OCI-LY7 (cell line): ENCODE measurements at regions not wholly inside any gene's neighbourhood (a gene's known extent, or its start where the extent isn't known, plus 50 kb on each side); places are given as distances from the start of the nearest gene placed in this dataset.

Experiments used
- BruUV-seq: library from RNA; stranded (reverse); fragments of 400-500 nt; replicated peaks from 2 replicates; lab custom pipeline; 2021; lab: Mats Ljungman, UMichigan
- CTCF ChIA-PET: fragments of 300-600 bp; sonication (Branson Sonifier 250); formaldehyde crosslinking; loops from one replicate; lab custom pipeline; 2022; ENCODE audit warnings: antibody characterized with exemption; ENCODE audit not compliant: unreplicated experiment; lab: Charles Lee
- POLR2A ChIA-PET: fragments of 300-600 bp; sonication (Branson Sonifier 250); formaldehyde crosslinking; loops from one replicate; lab custom pipeline; 2022; ENCODE audit warnings: antibody characterized with exemption; lab: Charles Lee
- DNase-seq: peaks from one replicate; pipeline ENCODE4 v3.0.0-alpha.2; 2015; ENCODE audit warnings: low spot score
- H2AFZ ChIP-seq: fragments of 200-600 bp; sonication (generic), shearing (Covaris generic); 2 replicates; pipeline ENCODE4 v1.6.1; 2014; ENCODE audit warnings: mild to moderate bottlenecking, antibody characterized with exemption, low read length, moderate library complexity
- H3K27ac ChIP-seq: fragments of 200-600 bp; sonication (generic); 2 replicates; pipeline ENCODE4 v1.5.1; 2014; ENCODE audit warnings: mixed run types, low read depth, mild to moderate bottlenecking, moderate library complexity, low read length, inconsistent platforms; ENCODE audit not compliant: poor library complexity, severe bottlenecking
- H3K36me3 ChIP-seq: fragments of 200-600 bp; sonication (generic); 2 replicates; pipeline ENCODE4 v1.6.1; 2014; ENCODE audit warnings: mild to moderate bottlenecking, antibody characterized with exemption, low read length, moderate library complexity, mixed read lengths; ENCODE audit not compliant: insufficient read depth
- H3K4me1 ChIP-seq: fragments of 200-600 bp; sonication (generic); 2 replicates; pipeline ENCODE4 v1.5.1; 2014; ENCODE audit warnings: mild to moderate bottlenecking, low read length; ENCODE audit not compliant: insufficient read depth, poor library complexity, severe bottlenecking
- H3K4me2 ChIP-seq: fragments of 200-600 bp; sonication (generic); 2 replicates; pipeline ENCODE4 v1.6.1; 2014; ENCODE audit warnings: mild to moderate bottlenecking, low read length
- H3K4me3 ChIP-seq: fragments of 200-600 bp; sonication (generic); 2 replicates; pipeline ENCODE4 v1.5.1; 2014; ENCODE audit warnings: mild to moderate bottlenecking, low read depth, low read length; ENCODE audit not compliant: poor library complexity, severe bottlenecking
- H3K79me2 ChIP-seq: fragments of 200-600 bp; sonication (generic); 2 replicates; pipeline ENCODE4 v1.6.1; 2016; ENCODE audit warnings: low read depth, mild to moderate bottlenecking, low read length, moderate library complexity, mixed read lengths; ENCODE audit not compliant: insufficient read depth
- H3K9me2 ChIP-seq: fragments of 200-600 bp; sonication (generic); 2 replicates; pipeline ENCODE4 v1.6.1; 2016; ENCODE audit warnings: mild to moderate bottlenecking, low read length, mixed read lengths; ENCODE audit not compliant: insufficient read depth
- H3K9me3 ChIP-seq: fragments of 200-600 bp; sonication (generic); 2 replicates; pipeline ENCODE4 v1.6.1; 2014; ENCODE audit warnings: mild to moderate bottlenecking, mixed run types, low read length, mixed read lengths
- H4K20me1 ChIP-seq: fragments of 200-600 bp; sonication (generic); 2 replicates; pipeline ENCODE4 v1.6.1; 2014; ENCODE audit warnings: mild to moderate bottlenecking, antibody characterized with exemption, low read length, moderate library complexity, mixed read lengths; ENCODE audit not compliant: insufficient read depth
- CTCF ChIP-seq: fragments of 200-600 bp; sonication (generic); conservative IDR thresholded peaks from 2 replicates; pipeline ENCODE4 v1.5.1; 2014; ENCODE audit warnings: mild to moderate bottlenecking, antibody characterized with exemption, low read length, moderate library complexity, mixed read lengths
- EZH2phosphoT487 ChIP-seq: fragments of 200-600 bp; sonication (generic); IDR thresholded peaks from 2 replicates; pipeline ENCODE4 v1.6.1; 2018; ENCODE audit warnings: low read depth, borderline replicate concordance, mild to moderate bottlenecking, mixed run types, antibody characterized with exemption, low read length, moderate library complexity, mixed read lengths
- intact Hi-C: fragments of 100-400 bp; cut with micrococcal nuclease; formaldehyde crosslinking; loops from one replicate; pipeline ENCODE4 v1.10.0; 2022; ENCODE audit not compliant: unreplicated experiment

- H3K4me3 ChIP-seq, result no peak overlapping the region
- intact Hi-C loops, result no loop called here
- H2AFZ ChIP-seq, result no peak overlapping the region
- no peak for TF ChIP-seq EZH2phosphoT487
- TF ChIP-seq CTCF, result no peak
- POLR2A ChIA-PET, result interaction anchor here (0.7 kb wide), 1 partner anchor 20 kb away, joined by 3 read pairs; no protein-coding TSS in a partner anchor
- H3K9me2 ChIP-seq, result no peaks in the 10 kb centered on the region
- no peak overlapping the region for H3K27ac ChIP-seq
- no peaks in the 10 kb centered on the region for H3K36me3 ChIP-seq
- no peaks in the 10 kb centered on the region for H3K79me2 ChIP-seq
- no peak for DNase-seq
- no peaks in the 10 kb centered on the region for H4K20me1 ChIP-seq
- H3K9me3 ChIP-seq, result no peaks in the 10 kb centered on the region
- H3K4me1 ChIP-seq, result no peaks in the 10 kb centered on the region
- BruUV-seq, result no TSS peak
- CTCF ChIA-PET, result no interaction called here
- no peak overlapping the region for H3K4me2 ChIP-seq
These were observed 510.1 kb upstream of the CXADR start for GRCh38 chr21:17002594-17003257.

GRCh38 chr21:17003258-17003615 is 509.6 kb upstream of the CXADR start:
- no TSS peak for BruUV-seq
- Histone ChIP-seq H2AFZ (no peak overlapping the region), H3K4me3 (no peak overlapping the region), H3K36me3 (no peaks in the 10 kb centered on the region), H3K4me2 (no peak overlapping the region), H3K27ac (no peak overlapping the region), H3K9me3 (no peaks in the 10 kb centered on the region), H3K9me2 (no peaks in the 10 kb centered on the region), H4K20me1 (no peaks in the 10 kb centered on the region), H3K79me2 (no peaks in the 10 kb centered on the region), H3K4me1 (no peaks in the 10 kb centered on the region)
- TF ChIP-seq EZH2phosphoT487, result no peak
- no peak for TF ChIP-seq CTCF
- no peak for DNase-seq
- POLR2A ChIA-PET, result no interaction called here
- intact Hi-C loops, result no loop called here
- CTCF ChIA-PET, result no interaction called here

DNA sequence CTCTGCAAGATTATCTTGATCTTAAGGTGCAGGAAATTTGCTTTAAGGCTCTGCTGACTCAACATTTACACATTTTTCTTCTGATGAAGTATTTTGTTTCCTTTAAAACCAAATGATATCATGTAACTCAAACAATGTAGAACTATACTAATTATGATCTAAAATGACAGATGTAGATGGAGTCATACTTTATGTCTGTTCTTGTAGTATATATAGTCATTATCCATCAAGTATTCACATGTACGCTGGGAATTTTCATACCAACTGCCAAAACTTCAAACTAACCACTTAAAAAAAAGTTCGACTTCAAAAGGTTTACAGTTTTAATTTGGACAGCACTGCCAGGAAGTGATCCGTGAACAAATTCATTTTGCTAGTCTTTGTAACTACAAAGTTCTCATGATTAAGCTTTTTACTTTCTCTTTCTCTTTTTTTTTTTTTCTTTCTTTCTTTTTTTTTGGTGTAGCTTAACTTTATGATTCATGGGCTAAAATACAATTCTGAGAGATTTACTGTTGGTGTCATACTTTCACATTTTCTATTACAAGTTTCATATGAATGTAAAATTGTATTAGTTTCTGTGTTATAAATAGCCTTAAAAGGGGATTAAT is 509.0 kb upstream of the CXADR start:
- DNase-seq, result no peak
- Histone ChIP-seq H3K79me2 (no peaks in the 10 kb centered on the region), H3K4me3 (no peak overlapping the region), H3K9me2 (no peaks in the 10 kb centered on the region), H3K4me1 (no peaks in the 10 kb centered on the region), H3K4me2 (no peak overlapping the region), H3K9me3 (no peaks in the 10 kb centered on the region), H4K20me1 (no peaks in the 10 kb centered on the region), H3K27ac (no peak overlapping the region), H3K36me3 (no peaks in the 10 kb centered on the region), H2AFZ (no peak overlapping the region)
- ChIA-PET CTCF (no interaction called here), POLR2A (interaction anchor here (0.6 kb wide), 1 partner anchor 472 kb away, joined by 3 read pairs; no protein-coding TSS in a partner anchor)
- no peak for TF ChIP-seq CTCF
- no peak for TF ChIP-seq EZH2phosphoT487
- BruUV-seq, result no TSS peak
- intact Hi-C loops, result no loop called here
